GM19463 (cell line): ENCODE measurements at regions not wholly inside any gene's neighbourhood (a gene's known extent, or its start where the extent isn't known, plus 50 kb on each side); places are given as distances from the start of the nearest gene placed in this dataset.
"Not testable (repeated sequence)": the region's sequence is repeated elsewhere in the genome, so short reads cannot be mapped to it uniquely, and the experiment has no call there.

Experiments used
- ATAC-seq: cut with Tn5 transposase; IDR thresholded peaks from one replicate; pipeline ENCODE4 v1.9.1; 2021; ENCODE audit warnings: mild to moderate bottlenecking, moderate library complexity; ENCODE audit not compliant: unreplicated experiment

DNA sequence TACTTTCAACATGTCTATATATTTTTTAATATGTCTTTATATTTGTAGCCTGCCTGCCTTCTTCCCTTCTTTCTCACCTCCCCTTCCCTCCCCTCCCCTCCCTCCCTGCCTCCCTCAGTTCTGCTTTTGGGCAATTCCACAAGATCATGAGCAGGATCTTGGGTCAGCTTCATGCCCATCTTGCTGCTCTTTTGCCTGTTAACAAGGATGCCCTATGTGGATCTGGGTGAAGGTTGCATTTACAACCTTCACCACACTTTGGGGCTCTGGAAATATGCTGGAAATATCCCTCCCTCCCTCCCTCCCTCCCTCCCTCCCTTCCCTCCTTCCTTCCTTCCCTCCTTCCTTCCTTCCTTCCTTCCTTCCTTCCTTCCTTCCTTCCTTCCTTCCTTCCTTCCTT is 334.1 kb upstream of the FAM98A start:
- no peak for ATAC-seq

DNA sequence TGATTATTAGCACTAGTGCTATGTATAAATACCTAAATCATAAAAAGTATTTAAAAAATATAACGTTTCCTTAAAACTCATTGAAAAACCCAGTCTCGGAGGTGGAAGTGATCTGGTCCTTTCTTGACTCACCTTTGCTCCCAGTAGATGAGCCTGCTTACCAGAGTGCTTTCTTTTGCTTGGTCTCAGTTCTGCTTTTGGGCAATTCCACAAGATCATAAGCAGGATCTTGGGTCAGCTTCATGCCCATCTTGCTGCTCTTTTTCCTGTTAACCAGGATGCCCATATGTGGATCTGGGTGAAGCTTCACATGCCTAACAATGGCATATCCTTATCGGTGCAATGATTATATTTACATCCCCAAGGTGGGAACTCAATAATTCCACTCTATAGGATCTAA is 332.1 kb upstream of the FAM98A start:
- ATAC-seq, result no peak

DNA sequence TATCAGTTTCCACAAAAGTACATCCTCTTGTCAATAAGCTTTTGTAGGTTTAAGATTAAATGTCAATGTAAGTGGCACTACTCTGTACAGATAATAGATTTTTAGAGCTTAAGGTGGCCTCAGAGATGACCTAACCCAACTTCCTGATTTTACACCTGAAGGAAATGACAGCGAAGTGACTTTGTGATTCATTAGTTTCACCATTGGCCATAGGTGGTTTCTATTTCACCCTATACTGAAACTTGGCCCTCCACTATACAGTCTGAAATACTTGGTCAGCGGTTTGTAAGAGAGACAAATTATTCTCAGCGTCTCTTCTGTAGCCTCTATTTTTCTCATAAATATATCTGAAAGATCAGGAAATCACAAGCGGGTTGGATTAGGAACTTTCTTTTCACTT is 330.4 kb upstream of the FAM98A start:
- ATAC-seq, result peak; percentile 94

DNA sequence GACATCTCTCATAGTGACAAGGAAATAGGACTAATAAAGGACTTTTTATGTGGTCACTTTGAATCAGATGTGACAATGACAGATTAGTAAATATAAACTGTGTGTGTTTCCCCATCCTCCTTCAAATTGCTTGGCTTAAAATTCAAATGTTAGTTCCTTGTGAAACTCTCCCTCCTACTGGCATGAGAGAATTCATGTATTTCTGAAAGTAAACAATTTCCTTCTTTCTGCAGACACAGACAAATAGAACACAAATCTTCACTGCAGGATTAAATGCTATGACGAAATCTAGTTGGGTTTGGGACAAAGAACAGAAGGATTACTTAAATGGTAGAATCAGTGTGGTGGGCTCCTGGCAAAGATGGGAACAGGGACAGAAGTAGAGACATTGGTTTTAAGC is 328.7 kb upstream of the FAM98A start:
- ATAC-seq, result no peak

DNA sequence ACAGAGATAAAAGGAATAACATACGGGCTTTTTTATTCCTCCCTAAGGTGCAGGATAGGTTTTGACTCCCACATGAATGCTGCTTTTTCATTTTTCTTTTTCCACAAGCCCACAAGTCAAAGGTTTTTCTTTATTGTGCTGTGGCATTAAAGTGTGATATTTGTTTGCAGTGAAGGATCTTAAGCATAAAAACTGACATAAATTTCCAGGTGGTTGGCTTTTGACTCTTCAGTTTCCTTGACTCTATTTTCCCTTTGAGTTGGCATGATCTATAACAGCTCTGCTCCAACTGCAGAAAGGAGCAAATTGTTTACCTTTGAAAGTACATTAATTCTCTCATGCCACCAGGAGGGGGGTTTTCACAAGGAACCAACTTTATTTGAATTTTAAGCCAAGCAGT is 326.2 kb upstream of the FAM98A start:
- no peak for ATAC-seq

DNA sequence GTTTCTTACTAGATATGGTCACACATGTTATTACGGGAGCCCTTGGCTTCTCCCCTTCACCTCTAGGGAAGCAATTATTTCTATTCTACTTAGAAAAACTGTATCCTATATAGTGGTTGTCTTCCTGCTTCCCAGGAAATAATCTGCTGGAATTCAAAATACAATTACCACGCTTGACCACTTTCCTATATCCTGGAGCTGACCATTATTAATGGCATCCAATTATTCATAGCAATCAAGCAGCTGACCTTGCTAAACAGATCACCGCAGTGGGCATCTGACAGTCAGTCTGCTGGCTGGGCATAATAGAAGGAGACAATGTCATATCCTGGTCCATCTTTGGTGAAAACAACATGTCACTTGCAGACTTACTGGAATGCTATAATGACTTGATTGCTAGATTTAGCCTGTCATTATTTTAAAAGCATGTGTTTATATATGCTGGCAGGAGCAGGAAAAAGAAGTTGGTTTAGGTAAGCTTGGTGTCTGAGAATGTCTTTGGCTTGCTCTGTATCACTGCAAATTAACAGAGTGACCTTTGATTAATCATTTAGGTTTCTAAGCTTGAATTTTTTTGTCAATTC is 325.6 kb upstream of the FAM98A start:
- no peak for ATAC-seq

DNA sequence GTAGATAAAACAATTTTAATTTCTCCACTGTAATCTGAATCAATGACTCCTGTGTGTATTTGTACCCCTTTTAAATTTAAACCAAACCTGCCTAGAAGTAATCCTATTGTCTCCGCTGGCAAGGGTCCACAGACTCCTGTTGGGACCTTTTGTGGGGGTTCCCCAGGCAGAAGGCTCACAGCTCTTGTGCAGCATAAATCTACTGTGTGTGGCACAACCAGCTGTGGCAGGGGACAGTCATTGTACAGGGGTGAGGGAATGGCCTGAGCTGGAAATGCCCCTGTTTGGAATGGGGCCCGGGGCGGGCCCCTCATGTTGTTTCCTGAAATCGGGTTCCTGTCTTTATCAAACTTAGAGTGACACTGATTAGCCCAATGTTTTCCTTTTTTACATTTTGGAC is 318.2 kb upstream of the FAM98A start:
- ATAC-seq, result no peak

DNA sequence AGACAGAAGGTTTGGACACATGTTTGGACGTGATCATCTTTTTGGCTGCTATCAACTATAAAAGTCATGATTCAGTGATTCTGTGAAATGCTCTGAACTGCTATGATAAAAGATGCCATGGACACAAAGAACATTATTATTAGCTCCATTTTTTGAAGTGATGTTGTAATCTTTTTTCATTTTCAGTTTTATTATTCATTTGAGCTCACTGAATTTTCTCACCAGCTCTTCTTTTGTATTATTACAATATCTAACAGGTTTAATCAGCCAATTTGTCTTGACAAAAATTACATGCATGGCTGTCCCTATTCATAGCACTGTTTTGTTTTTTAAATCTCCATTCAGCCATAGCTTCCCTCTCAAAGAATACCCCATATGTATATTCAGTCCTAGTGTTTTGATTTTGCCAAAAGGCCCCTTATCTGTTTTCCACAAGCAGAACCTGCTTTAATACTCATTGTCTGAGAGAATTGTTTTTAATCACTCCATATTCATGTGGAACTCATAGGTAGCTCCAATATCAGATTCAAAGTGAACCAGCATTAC is 314.0 kb upstream of the FAM98A start:
- ATAC-seq, result no peak

DNA sequence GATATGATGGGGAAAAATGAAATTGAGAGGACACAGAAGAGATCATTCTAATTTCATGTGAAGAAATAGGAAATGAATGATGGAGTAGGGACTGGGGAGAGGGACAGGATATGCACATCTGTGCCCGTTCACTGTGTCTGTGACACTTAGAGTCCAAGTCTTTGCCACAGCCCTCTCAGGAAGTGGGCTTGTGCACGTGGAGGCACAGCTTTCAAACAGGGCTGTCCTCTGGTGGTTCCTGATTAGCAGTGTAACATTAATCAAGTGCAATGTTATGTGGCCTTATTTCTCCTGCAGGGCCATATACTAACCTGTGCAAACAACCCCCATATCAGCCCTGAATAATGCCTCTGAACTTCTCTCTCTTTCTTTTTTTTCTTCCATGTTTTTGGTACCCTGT is 312.2 kb upstream of the FAM98A start:
- ATAC-seq, result no peak

DNA sequence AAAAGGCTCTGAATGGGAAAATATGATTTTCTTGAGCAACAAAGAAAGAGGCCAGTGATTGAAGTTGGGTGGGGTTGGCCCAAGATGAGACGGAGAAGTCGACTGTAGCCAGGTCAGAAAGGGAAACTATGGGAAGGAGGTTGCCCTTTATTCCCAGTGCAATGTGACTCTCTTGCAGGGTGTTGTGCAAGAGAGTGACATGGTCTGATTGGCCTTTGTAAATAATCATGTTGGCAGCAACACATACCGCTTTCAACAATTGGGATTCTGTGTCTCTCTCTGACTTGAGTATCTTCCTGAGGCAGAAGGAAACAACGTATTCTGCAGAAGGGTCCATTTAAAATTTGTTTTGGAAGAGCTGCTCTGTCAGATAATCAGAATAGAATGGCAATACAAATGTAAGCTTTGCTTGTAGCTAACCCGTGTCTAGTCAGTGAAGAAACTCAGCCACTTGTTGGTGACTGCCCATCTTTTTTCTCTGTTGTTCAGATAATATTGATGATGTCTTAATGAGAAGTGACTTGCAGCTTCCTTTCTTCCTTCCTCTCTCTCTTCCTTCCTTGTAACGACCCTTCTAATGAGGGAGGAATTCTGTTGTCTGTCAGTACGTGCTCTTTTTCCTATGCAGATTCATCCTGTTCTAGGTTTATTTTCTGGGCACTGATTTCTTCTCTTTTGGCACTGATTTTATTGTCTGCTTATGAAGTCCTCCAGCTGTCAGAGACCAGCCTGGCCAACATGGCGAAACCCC is 311.0 kb upstream of the FAM98A start:
- no peak for ATAC-seq

DNA sequence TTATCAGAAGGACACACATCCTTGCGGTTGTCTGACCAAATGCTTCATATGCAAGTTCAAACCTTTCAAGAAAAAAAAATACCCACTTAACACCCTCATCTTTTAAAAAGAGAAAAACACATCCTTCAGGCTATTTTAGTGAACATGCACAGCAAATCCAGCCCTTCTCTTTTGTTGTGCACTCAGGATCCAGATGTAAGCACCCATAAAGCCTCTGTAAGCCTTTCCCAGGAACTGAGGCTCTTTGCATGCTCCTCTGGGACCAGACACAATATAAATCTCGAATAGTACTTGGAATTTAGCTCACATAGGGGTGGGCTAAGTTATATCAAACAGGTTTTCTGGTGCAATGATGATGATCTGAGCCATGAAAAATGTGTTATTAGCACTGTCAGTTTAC is 308.8 kb upstream of the FAM98A start:
- ATAC-seq, result no peak

DNA sequence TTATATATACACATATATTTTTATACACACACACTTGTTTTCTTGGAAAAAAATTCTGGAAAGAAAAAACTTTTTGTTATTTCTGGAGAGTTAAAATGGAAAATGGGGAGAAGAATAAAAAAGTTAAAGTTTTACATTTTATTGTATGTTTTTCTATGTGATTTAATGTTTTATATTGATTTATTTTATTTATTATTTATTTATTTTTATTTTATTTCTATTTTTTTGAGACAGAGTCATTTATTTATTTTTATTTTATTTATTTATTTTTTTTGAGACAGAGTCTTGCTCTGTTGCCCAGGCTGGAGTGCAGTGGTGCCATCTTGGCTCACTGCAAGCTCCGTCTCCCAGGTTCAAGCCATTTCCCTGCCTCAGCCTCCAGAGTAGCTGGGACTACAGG is 307.0 kb upstream of the FAM98A start:
- ATAC-seq, result not testable (repeated sequence)

DNA sequence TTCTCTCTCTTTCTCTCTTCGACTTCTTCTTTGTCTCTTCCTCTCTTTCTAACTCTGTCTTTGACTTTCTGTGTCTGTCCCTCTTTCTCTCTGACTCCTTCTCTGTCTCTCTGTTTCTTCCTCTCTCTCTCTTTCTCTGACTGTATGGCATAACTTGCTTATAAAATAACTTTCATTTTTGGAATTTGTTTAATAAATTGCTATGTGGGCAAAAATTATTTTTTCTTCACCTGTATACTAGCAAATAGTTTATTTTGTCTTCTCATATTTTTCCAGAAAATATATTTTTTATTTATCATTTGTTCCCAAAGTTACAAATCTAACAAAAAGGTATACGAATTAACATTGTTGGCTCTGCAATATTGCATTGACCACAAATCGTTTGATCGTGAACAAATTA is 305.7 kb upstream of the FAM98A start:
- ATAC-seq, result no peak

DNA sequence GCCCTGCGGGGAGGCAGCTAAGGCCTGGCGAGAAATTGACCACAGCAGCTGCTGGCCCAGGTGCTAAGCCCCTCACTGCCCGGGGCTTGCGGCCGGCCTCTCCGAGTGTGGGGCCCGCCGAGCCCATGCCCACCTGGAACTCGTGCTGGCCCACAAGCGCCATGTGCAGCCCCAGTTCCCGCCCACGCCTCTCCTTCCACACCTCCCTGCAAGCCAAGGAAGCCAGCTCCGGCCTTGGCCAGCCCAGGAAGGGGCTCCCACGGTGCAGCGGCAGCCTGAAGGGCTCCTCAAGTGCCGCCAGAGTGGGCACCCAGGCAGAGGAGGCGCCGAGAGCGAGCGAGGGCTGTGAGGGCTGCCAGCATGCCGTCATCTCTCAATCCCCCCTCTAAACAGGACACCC is 304.6 kb upstream of the FAM98A start:
- ATAC-seq, result no peak

DNA sequence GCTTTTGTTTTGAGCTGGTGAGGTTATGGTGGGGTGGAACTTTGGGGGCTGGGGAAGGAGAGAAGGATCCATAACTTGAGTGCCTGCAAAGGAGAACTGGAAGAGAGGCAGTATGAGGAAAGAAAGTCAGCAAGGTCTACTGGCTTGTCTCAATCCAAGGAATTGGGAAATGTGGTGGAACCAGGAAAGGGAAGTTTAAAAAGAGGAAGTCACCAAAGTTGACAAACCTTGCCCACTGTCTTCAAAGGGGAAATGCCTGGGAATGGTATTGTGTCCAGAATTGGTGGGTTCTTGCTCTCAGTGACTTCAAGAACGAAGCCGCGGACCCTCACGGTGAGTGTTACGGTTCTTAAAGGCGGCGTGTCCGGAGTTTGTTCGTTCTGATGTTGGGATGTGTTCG is 304.1 kb upstream of the FAM98A start:
- ATAC-seq, result no peak

DNA sequence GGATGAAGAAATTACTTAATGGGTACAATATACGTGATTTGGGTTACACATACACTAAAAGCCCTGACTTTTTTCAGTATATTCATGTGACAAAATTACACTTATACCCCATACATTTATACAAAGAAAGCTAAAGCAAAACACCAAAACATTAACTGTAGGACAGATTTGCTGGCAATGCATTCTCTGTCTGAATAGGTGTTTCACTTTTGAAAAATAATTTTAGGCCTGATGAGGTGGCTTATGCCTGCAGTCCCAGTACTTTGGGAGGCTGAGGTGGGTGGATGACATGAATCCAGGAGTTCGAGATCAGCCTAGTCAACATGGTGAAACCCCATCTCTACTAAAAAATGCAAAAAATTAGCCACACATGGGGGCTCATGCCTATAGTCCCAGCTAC is 301.5 kb upstream of the FAM98A start:
- ATAC-seq, result no peak

DNA sequence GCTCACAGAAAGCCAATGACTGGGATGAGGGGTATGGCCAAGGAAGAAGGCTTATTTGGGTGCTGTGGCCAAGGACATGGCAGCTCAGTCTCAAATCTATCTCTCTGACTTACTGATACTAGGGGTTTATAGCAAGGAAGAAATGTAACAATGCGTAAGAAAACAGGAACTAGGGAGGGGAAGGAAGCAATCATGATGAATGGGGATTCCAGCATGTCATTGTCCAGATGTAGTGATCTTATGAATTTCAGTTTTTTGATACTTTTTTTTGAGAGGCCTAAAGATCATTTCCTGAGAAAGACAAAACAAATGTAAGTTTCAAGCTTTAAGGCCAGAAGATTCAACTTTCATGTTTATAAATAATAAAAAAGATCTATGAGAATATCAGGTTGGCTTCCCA is 298.6 kb upstream of the FAM98A start:
- ATAC-seq, result no peak

DNA sequence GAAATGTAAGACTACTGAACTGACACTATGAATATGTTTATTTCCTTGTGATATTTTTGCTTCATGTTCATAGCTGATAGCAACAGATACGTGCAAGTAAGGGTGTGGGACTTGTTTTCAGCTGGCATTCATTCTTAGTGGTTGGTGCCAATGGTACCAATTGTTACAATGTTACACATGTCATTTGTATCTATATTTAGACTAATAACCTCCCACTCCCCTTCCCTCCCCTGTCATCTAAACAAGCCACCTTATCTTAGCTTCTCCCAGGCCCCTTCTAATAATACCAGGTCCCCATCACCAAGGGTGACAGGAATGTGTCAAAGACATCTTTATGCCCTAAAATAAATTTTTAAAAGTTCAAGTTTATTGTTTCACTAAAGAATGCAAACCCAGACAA is 294.7 kb upstream of the FAM98A start:
- no peak for ATAC-seq

DNA sequence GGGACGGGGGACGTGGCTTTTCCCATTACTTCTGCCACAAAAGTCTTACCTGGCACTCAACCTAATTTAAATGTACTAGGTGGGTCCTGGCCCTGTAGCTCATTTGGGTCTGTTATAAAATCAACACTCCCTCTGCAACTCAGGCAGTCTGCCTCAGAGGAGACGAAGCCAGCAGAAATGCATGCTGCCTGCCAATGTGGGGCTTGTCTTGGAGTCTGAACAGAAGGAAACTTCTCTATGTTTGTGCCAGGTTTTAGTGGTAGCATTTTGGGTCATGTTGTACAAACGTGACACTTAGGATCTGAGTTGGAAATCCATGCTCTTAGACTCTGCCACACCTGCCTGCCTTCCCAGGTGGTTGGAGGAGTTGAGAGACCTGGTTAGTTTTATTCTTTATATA is 292.5 kb upstream of the FAM98A start:
- no peak for ATAC-seq

DNA sequence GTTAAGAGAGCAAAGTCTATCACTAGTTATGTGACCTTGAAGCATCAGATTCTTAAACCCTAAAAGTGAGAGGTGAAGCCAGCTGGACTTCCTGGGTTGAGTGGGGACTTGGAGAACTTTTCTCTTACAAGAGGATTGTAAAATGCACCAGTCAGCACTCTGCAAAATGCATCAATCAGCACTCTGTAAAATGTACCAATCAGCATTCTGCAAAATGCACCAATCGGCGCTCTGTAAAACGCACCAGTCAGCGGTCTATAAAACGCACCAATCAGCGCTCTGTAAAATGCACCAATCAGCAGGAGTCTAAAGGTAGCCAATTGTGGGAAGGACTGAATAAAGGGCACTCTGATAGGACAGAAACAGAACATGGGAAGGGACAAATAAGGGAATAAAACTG is 291.6 kb upstream of the FAM98A start:
- no peak for ATAC-seq

DNA sequence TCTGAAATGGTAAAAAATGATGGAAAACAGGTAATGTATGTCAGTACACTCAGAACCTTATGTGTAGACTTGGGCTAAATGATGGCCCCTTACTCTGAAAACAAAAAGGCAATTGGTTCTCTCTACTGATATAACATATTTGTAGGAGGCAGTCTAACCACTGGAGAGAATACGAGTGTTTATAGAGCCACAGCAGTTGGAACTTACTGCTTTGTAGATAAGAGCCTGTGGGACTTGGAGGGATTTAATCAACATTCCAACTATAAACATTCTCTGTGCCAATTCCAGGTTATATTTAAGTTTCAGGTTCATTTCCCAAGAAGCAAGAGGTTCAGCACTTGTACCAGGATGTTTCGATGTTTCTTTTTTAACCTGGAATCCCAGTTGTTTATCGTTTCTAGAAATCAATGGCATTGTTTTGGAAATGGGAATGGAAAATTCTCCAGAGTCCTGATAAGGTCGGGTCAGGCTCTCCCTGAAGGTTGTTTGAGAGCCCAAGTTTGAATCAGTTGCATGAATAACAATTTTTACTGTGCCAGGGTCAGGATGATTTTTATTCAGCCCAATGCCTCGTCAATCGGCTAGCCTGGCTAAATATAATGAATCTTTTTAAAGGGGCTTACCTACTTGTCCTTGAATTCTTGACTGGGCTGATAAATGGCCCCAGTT is 278.4 kb upstream of the FAM98A start:
- no peak for ATAC-seq

DNA sequence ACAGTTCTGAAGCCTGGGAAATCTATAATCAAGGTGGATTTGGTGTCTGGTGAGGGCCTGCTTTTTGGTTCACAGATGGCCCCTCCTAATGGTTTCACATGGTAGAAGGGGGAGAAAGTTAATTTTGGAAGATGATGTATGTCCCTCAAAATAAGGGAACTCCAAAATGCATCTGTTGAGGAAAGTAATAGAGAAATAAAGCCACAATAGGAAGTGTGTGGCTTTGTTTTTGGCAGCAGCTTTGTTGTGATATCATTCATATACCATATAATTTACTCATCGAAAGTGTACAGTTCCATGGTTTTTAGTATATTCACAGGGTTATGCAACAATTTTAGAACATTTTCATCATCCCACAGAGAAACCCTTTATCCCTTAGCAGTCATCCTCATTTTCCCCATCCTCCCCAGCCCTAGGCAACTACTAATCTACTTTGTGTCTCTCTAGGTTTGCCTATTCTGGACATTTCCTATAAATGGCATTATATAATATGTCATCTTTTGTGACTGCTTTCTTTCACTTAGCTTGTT is 274.0 kb upstream of the FAM98A start:
- ATAC-seq, result no peak
